ENCODE measurements at regions not wholly inside any gene's neighbourhood (a gene's known extent, or its start where the extent isn't known, plus 50 kb on each side); places are given as distances from the start of the nearest gene placed in this dataset.

- TF ChIP-seq CTCF (IDR thresholded peaks at IDR 0.05) (no peak), EP300 (IDR thresholded peaks at IDR 0.05) (no peak), POLR2AphosphoS5 (IDR thresholded peaks at IDR 0.05) (no peak)
Measured at GRCh38 chr2:16093639-16094529, 153.5 kb downstream of the MYCN start.
